ENCODE measurements at regions not wholly inside any gene's neighbourhood (a gene's known extent, or its start where the extent isn't known, plus 50 kb on each side); places are given as distances from the start of the nearest gene placed in this dataset.

- peaks cover 0 to 7% of the 10 kb centered on the region in 2 donors for H3K9me3 ChIP-seq (ENCODE audit: control insufficient read depth in 1 of 2, low read length in 2 of 2)
- no peak overlapping the region for H3K27ac ChIP-seq (ENCODE audit: low read depth, low read length)
- H3K27me3 ChIP-seq (ENCODE audit: insufficient read depth, low read length): no peaks in the 10 kb centered on the region
- no peaks in the 10 kb centered on the region for H3K36me3 Mint-ChIP-seq
- H3K4me3 ChIP-seq (ENCODE audit: low read length in 2 of 2): no peak overlapping the region
- H3K4me1 ChIP-seq (ENCODE audit: insufficient read depth, low read length): no peaks in the 10 kb centered on the region
- no peak overlapping the region for H3K4me3 Mint-ChIP-seq
- ChIA-PET CTCF (ENCODE audit: partially characterized antibody) (no interaction called here), POLR2A (ENCODE audit: partially characterized antibody) (no interaction called here)
- H3K27ac Mint-ChIP-seq: no peak overlapping the region
- no peaks in the 10 kb centered on the region for H3K27me3 Mint-ChIP-seq
- no peaks in the 10 kb centered on the region for H3K4me1 Mint-ChIP-seq
- DNase-seq: no peak
- intact Hi-C loops (cut with micrococcal nuclease): no loop called here
- H3K36me3 ChIP-seq (ENCODE audit: insufficient read depth, low read length): no peaks in the 10 kb centered on the region
- peaks cover 0 to 56% (median 29%) of the 10 kb centered on the region in 8 donors for H3K9me3 Mint-ChIP-seq
These were observed 230.7 kb upstream of the SYT4 start for GRCh38 chr18:43507842-43508481.

GRCh38 chr18:43514747-43515146 lies 237.5 kb upstream of the SYT4 start:
- no peak overlapping the region for H3K27ac ChIP-seq (ENCODE audit: low read depth, low read length)
- H3K4me3 ChIP-seq (ENCODE audit: low read length in 2 of 2): no peak overlapping the region
- no peaks in the 10 kb centered on the region for H3K36me3 Mint-ChIP-seq
- no peaks in the 10 kb centered on the region for H3K27me3 Mint-ChIP-seq
- H3K27ac Mint-ChIP-seq: no peak overlapping the region
- CTCF ChIA-PET (ENCODE audit: partially characterized antibody): no interaction called here
- H3K9me3 ChIP-seq (ENCODE audit: control insufficient read depth in 1 of 2, low read length in 2 of 2): no peaks in the 10 kb centered on the region
- H3K27me3 ChIP-seq (ENCODE audit: insufficient read depth, low read length): no peaks in the 10 kb centered on the region
- H3K4me3 Mint-ChIP-seq: no peak overlapping the region
- no peak for DNase-seq
- intact Hi-C loops (cut with micrococcal nuclease): no loop called here
- H3K4me1 Mint-ChIP-seq: no peaks in the 10 kb centered on the region
- H3K36me3 ChIP-seq (ENCODE audit: insufficient read depth, low read length): no peaks in the 10 kb centered on the region
- H3K9me3 Mint-ChIP-seq: peaks cover 3 to 32% (median 18%) of the 10 kb centered on the region in 8 donors
- POLR2A ChIA-PET (ENCODE audit: partially characterized antibody): no interaction called here
- H3K4me1 ChIP-seq (ENCODE audit: insufficient read depth, low read length): no peaks in the 10 kb centered on the region

GRCh38 chr18:43515481-43515880 lies 238.2 kb upstream of the SYT4 start:
- Histone ChIP-seq H3K4me1 (ENCODE audit: insufficient read depth, low read length) (no peaks in the 10 kb centered on the region), H3K36me3 (ENCODE audit: insufficient read depth, low read length) (no peaks in the 10 kb centered on the region), H3K9me3 (ENCODE audit: control insufficient read depth in 1 of 2, low read length in 2 of 2) (no peaks in the 10 kb centered on the region), H3K4me3 (ENCODE audit: low read length in 2 of 2) (no peak overlapping the region), H3K27ac (ENCODE audit: low read depth, low read length) (no peak overlapping the region), H3K27me3 (ENCODE audit: insufficient read depth, low read length) (no peaks in the 10 kb centered on the region)
- H3K4me3 Mint-ChIP-seq: no peak overlapping the region
- H3K9me3 Mint-ChIP-seq: peaks cover 3 to 27% (median 17%) of the 10 kb centered on the region in 8 donors
- no peaks in the 10 kb centered on the region for H3K27me3 Mint-ChIP-seq
- CTCF ChIA-PET (ENCODE audit: partially characterized antibody): no interaction called here
- POLR2A ChIA-PET (ENCODE audit: partially characterized antibody): no interaction called here
- H3K4me1 Mint-ChIP-seq: no peaks in the 10 kb centered on the region
- no peak overlapping the region for H3K27ac Mint-ChIP-seq
- intact Hi-C loops (cut with micrococcal nuclease): no loop called here
- H3K36me3 Mint-ChIP-seq: no peaks in the 10 kb centered on the region
- no peak for DNase-seq

GRCh38 chr18:43524260-43524659 lies 247.0 kb upstream of the SYT4 start:
- no peaks in the 10 kb centered on the region for H3K36me3 ChIP-seq (ENCODE audit: insufficient read depth, low read length)
- Mint-ChIP-seq H3K9me3 (peaks cover 0 to 1% (median 0%) of the 10 kb centered on the region in 8 donors), H3K27me3 (no peaks in the 10 kb centered on the region), H3K27ac (no peak overlapping the region), H3K36me3 (no peaks in the 10 kb centered on the region), H3K4me3 (no peak overlapping the region), H3K4me1 (no peaks in the 10 kb centered on the region)
- intact Hi-C loops (cut with micrococcal nuclease): no loop called here
- H3K27me3 ChIP-seq (ENCODE audit: insufficient read depth, low read length): no peaks in the 10 kb centered on the region
- DNase-seq: no peak
- CTCF ChIA-PET (ENCODE audit: partially characterized antibody): no interaction called here
- POLR2A ChIA-PET (ENCODE audit: partially characterized antibody): no interaction called here
- no peaks in the 10 kb centered on the region for H3K9me3 ChIP-seq (ENCODE audit: control insufficient read depth in 1 of 2, low read length in 2 of 2)
- no peak overlapping the region for H3K27ac ChIP-seq (ENCODE audit: low read depth, low read length)
- H3K4me1 ChIP-seq (ENCODE audit: insufficient read depth, low read length): no peaks in the 10 kb centered on the region
- H3K4me3 ChIP-seq (ENCODE audit: low read length in 2 of 2): no peak overlapping the region

GRCh38 chr18:43525169-43525568 lies 247.9 kb upstream of the SYT4 start:
- Histone ChIP-seq H3K27ac (ENCODE audit: low read depth, low read length) (no peak overlapping the region), H3K4me1 (ENCODE audit: insufficient read depth, low read length) (no peaks in the 10 kb centered on the region), H3K36me3 (ENCODE audit: insufficient read depth, low read length) (no peaks in the 10 kb centered on the region), H3K9me3 (ENCODE audit: control insufficient read depth in 1 of 2, low read length in 2 of 2) (no peaks in the 10 kb centered on the region), H3K4me3 (ENCODE audit: low read length in 2 of 2) (no peak overlapping the region), H3K27me3 (ENCODE audit: insufficient read depth, low read length) (no peaks in the 10 kb centered on the region)
- POLR2A ChIA-PET (ENCODE audit: partially characterized antibody): no interaction called here
- Mint-ChIP-seq H3K27me3 (no peaks in the 10 kb centered on the region), H3K4me3 (no peak overlapping the region), H3K36me3 (no peaks in the 10 kb centered on the region), H3K27ac (no peak overlapping the region), H3K4me1 (no peaks in the 10 kb centered on the region), H3K9me3 (peaks cover 0 to 3% (median 0%) of the 10 kb centered on the region in 8 donors)
- intact Hi-C loops (cut with micrococcal nuclease): no loop called here
- no peak for DNase-seq
- CTCF ChIA-PET (ENCODE audit: partially characterized antibody): no interaction called here

GRCh38 chr18:43526426-43527145 lies 249.3 kb upstream of the SYT4 start:
- POLR2A ChIA-PET (ENCODE audit: partially characterized antibody): no interaction called here
- H3K9me3 ChIP-seq (ENCODE audit: control insufficient read depth in 1 of 2, low read length in 2 of 2): no peaks in the 10 kb centered on the region
- Mint-ChIP-seq H3K4me3 (no peak overlapping the region), H3K27me3 (no peaks in the 10 kb centered on the region), H3K36me3 (no peaks in the 10 kb centered on the region), H3K9me3 (peaks cover 0 to 3% (median under 1%) of the 10 kb centered on the region in 8 donors), H3K4me1 (no peaks in the 10 kb centered on the region), H3K27ac (no peak overlapping the region)
- H3K4me3 ChIP-seq (ENCODE audit: low read length in 2 of 2): no peak overlapping the region
- no peak overlapping the region for H3K27ac ChIP-seq (ENCODE audit: low read depth, low read length)
- CTCF ChIA-PET (ENCODE audit: partially characterized antibody): no interaction called here
- no peaks in the 10 kb centered on the region for H3K4me1 ChIP-seq (ENCODE audit: insufficient read depth, low read length)
- no peak for DNase-seq
- H3K36me3 ChIP-seq (ENCODE audit: insufficient read depth, low read length): no peaks in the 10 kb centered on the region
- H3K27me3 ChIP-seq (ENCODE audit: insufficient read depth, low read length): no peaks in the 10 kb centered on the region
- intact Hi-C loops (cut with micrococcal nuclease): no loop called here

GRCh38 chr18:43531438-43531837 lies 254.1 kb upstream of the SYT4 start:
- Mint-ChIP-seq H3K36me3 (no peaks in the 10 kb centered on the region), H3K27me3 (no peaks in the 10 kb centered on the region), H3K4me3 (no peak overlapping the region), H3K9me3 (peaks cover 0 to 11% (median 2%) of the 10 kb centered on the region in 8 donors), H3K4me1 (no peaks in the 10 kb centered on the region), H3K27ac (no peak overlapping the region)
- Histone ChIP-seq H3K4me3 (ENCODE audit: low read length in 2 of 2) (no peak overlapping the region), H3K27ac (ENCODE audit: low read depth, low read length) (no peak overlapping the region), H3K27me3 (ENCODE audit: insufficient read depth, low read length) (no peaks in the 10 kb centered on the region), H3K4me1 (ENCODE audit: insufficient read depth, low read length) (no peaks in the 10 kb centered on the region), H3K9me3 (ENCODE audit: control insufficient read depth in 1 of 2, low read length in 2 of 2) (no peaks in the 10 kb centered on the region), H3K36me3 (ENCODE audit: insufficient read depth, low read length) (no peaks in the 10 kb centered on the region)
- no peak for DNase-seq
- ChIA-PET CTCF (ENCODE audit: partially characterized antibody) (no interaction called here), POLR2A (ENCODE audit: partially characterized antibody) (no interaction called here)
- intact Hi-C loops (cut with micrococcal nuclease): no loop called here

All from CD4-positive, alpha-beta memory T cell (primary cell).